Left forelimb (tissue), 1 donor: ENCODE measurements at regions not wholly inside any gene's neighbourhood (a gene's known extent, or its start where the extent isn't known, plus 50 kb on each side); places are given as distances from the start of the nearest gene placed in this dataset.

Experiments
- DNase-seq: peaks from one replicate; pipeline ENCODE4 v3.0.0-alpha.2; 2018; ENCODE audit warnings: low spot score

DNA sequence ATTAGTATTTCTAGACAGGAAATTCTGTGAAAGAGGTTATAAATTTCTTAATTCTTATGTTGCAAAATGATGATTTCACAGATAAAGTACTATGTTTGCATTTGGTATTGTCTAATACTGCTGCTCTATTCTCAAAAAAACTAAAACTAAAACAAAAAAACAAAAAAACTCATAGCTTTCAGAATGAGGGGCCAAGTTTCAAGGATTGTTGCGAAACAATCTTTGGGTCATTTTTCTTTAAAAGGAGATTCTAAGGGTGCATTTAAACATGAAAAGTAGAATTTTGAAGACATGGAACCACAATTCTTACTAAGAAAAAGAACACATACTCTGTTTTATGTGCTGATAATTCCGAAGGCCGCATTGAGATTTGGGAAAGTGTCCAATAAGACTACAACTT lies 645.1 kb downstream of the ADGRL2 start:
- DNase-seq, result no peak

GRCh38 chr1:82445132-82445531 lies 644.4 kb downstream of the ADGRL2 start:
- DNase-seq, result no peak

DNA sequence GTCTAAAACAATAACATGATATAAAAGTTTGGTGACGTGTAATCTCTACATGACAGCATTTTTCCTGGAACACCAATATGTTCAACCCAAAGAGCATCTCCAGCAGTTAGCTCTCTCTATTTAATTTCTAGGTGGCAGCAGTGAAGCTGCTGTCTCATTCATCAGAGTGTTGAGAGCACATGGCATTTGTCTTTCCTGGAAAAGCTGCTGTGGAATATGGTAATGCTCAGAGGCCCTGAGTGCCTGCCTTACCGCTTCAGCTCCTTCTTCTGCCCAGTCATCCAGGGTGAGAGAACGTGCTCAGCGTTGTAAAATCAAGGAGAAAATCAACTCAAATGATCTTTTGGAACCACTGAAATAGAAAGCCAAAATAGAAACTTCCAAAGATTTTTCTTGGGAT lies 640.7 kb downstream of the ADGRL2 start:
- DNase-seq, result no peak

DNA sequence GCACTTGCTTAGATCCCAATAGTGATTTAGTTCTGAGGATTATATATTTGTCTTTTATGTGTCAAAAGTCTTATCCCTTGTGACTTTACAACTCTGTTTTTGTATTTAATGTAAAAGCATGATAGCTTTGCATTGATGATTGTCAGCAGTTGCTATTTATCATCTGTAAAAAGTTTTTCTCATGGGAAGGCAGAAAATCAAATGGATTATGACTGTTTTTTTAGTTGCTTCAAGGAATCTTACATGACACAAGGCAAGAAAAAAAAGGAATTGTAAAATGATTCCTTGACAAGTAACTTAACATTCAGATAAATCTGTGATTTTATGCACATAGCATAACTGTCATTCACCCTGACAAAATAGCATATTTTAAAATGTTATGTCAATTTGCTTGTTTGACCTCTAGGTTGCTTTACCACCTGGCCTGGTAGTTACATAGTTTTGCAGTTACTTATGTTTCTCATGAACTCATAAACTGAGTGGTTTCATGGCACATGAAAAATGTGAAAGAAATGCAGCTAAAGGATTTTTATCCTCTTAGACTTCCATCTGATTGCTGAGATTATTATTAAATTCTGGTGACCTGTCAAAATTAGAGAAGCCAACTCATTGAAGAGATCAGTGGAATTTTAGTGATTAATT lies 622.6 kb downstream of the ADGRL2 start:
- DNase-seq, result no peak

GRCh38 chr1:82421782-82422181 lies 621.0 kb downstream of the ADGRL2 start:
- no peak for DNase-seq

DNA sequence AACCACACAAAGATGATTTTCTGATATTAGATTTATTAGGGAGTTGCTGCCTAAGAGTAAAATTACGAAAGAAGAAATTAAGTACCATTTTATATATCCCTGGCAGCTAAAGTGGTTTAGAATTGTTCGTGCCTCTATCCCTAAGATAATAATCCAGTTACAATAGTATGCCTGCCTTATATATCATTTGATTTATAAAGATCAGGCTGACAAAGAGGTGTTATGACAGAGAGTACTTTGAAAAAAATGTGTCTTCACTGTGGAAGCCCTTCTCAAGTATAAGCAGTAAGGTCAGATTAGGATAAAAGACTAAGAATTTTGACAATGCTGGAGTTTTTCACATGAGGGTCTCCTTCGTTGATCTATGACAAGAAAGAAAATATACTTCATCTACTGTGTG lies 619.9 kb downstream of the ADGRL2 start:
- DNase-seq, result no peak

- DNase-seq, result no peak
Observed at GRCh38 chr1:82411605-82412004, 610.9 kb downstream of the ADGRL2 start.

DNA sequence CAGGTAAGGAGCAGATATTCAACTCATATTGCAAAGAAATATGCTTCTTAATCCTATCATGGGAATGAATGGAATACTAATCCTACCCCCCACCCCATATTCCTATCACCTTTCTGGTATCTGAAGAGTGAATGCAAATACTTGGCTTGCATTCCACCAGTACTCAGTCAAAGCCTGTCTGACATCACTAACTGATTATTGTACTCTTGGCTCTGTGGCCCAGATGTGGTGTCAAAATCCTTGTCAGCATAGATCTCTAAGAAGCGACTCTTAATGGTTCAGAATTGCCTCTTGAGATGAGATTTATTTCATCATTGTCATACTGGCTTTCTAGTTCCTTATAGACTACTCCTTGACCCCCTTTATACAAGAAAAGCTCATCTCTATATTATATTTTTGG lies 604.6 kb downstream of the ADGRL2 start:
- DNase-seq, result no peak

- DNase-seq, result no peak
Observed at GRCh38 chr1:82401116-82401515, 600.4 kb downstream of the ADGRL2 start.

DNA sequence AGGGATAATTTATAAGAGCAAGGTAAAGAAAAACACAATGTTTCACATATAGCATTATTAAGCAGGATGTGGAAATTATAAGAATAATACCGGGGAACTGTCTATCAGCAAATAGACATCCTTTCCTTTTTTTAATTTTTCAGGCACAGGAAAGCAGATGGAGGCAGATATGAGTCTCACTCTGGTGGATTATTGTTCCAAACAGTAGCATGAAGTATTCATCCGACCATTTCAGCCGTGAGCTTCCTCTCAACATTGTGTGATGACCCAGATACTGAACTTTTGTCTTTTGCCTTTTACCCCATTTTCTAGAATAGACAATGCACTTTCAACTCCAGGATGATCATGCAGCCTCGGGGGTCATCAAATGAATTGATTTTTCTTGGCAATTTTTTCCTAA lies 599.8 kb downstream of the ADGRL2 start:
- DNase-seq, result no peak

DNA sequence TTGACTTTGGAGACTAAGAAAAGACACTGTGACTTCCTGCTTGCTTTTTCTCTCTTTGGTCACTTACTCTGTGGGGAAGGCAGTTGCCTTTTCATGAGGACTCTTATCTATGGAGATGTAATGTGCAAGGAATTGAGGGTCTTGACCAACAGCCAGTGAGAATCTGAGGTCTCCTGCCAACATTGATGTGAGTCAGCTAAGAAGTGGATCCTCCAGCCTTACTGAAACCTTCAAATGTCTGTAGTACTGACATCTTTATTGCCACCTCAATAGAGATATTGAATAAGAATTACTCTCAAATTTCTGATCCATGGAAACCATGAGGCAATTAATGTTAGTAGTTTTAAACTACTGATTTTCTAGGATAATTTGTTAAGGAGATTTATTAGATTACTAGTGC lies 598.4 kb downstream of the ADGRL2 start:
- no peak for DNase-seq

DNA sequence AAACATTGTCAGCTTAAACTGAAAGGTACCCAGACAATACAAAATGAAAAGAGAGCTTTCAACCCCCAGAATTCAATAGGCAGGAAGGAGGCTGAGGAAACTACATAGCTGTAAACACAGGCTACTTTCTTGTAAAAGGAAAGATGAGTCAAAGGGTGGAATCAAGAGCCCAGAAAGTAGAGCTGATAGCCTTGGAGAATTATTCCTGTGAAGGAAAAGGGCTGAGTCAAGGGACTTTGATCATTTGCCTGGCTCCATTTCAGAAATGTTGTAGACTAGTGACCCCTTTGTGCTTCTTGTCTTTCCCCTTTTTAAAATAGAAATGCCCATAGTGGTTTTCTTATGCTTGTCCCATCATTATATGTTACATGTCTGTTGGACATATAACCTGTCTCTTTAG lies 597.6 kb downstream of the ADGRL2 start:
- no peak for DNase-seq

- DNase-seq, result no peak
Observed at GRCh38 chr1:82395440-82395839, 594.7 kb downstream of the ADGRL2 start.

DNA sequence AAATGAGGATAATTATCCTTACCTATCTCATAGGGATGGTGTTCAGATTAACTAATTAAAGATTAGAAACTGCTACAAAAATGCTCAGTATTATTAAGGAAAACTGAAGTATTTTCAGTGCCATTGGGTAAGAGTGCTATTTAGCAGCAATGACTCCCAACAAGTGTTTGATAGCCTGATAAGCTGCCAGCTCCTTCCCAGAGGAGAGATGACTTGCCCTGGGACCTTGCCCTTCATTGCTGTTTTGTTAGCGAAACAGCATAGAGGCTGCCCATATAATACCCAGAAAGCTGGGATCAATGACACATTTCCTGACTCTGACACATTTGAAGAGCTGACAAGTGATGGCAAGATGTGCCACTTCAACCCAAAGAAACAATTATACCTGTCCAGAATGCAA lies 592.2 kb downstream of the ADGRL2 start:
- no peak for DNase-seq

DNA sequence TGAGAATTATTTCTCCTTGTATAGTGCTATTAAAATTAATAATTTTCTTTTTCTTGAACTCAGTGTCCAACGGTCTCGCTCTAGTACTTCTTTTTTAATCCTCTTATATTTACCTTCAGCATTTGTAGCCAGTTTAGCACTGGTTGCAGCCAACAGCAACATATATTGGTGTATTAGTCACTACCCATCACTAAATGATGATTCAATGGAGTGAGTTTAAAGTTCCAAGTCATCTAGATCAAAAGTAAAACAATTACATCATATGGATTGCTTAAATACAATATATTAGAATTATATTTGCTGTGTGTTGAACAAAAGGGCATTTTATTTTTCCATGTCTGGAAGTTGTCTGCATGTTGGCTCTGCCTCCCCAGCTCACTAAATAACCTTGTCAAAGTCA lies 591.8 kb downstream of the ADGRL2 start:
- no peak for DNase-seq

DNA sequence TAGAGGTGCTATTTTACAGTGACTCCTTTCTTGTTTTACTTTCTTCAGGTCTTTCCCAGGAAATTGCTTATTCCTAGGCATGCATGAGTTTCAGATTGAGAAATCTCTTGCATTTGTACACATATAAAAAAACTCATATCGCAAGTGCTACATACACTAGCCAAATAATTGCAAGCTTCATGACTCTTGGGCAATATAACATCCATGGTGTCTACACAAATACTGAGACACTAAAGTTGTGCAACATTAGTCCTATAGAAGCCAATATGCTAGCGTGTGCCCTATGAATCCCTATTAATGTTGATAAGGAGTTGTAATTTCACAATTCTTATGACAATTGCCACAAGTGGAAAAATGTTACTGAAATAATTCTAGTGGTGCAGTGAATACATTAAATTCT lies 591.0 kb downstream of the ADGRL2 start:
- DNase-seq, result no peak

GRCh38 chr1:82390627-82391026 lies 589.9 kb downstream of the ADGRL2 start:
- no peak for DNase-seq

GRCh38 chr1:82388679-82389078 lies 587.9 kb downstream of the ADGRL2 start:
- DNase-seq, result no peak

DNA sequence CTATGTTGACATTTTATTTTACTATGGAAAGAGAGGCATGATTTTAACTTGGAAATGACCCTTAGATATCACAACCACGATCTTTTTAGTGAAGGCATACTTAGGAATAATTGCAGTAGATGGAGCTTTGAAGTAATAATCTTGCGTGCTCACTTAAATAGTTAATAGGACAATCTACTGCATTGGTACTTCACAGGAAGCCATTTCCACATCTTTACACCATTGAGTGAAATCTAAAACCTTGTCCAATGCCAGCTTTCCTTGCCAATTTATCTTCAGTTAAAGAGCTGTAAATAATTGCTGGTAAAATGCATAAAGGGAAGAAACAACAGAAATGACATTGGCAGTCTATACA lies 586.3 kb downstream of the ADGRL2 start:
- DNase-seq, result no peak

GRCh38 chr1:82386365-82387011 lies 585.8 kb downstream of the ADGRL2 start:
- DNase-seq, result no peak

DNA sequence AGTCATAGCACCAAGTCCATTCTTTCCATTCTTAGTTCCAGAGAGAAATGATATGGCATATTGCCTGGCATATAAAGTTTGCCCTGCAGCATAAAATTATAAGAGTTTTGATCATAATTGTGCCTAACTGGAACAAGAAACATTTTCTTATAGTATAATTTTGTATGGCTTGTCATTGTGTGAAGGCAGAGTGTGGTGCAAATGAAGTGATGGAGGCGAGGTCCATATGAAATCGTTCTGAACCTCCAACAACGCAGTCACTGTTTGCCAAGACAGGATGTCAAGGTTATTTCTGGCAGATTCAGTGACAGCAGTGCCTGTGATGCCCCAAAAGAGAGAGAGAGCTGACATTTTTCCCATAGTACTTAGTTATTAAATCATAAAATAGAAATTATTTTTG lies 584.0 kb downstream of the ADGRL2 start:
- DNase-seq, result no peak

DNA sequence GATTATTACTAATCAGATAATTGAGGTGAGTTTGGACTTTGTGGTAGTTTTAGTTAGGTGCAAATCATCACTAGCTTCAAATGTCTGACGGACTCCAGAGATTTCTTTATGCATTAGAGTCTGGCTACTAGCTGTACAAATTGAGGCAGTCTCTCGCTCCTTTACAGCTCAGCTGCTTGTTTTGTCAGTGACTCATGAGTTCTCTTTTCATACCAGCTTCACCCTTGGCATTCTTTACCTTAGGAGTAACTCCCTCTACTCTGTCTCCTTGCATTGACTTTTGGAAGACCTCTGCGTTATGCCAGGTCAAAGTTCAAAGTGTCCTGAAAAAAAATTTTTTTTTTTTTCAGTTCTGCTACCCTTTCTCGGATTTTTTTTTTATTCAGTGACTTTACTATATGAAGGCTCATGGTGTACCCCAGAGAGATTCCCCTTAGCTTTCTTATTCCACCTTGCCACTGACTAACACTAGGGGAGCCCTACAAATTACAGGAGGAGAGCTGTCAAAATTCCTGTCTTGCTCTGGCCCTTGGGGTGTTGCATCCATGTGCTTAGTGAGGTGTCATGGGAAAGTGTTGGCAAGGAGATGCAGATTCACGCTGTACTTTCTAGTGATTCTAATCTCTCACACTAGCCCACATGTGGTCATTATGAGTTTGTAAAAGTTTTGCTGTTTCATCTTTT lies 576.6 kb downstream of the ADGRL2 start:
- DNase-seq, result no peak

DNA sequence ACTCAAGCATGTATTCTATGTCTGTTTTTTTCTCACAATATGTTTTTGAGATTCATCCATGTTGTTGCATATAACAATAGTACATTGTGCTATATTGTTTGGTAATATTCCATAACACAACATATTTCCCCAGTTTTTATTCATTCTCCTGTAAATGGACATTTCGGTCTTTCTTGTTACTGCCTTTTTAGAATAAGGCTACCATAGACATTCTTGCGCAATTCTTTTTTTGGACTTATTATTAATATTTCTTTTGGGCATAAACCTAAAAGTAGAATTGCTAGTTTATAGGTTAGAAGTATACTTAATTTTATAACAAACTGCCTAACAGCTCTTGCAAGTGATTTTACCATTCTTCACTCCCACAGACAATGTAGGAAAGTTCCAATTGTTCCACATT lies 573.0 kb downstream of the ADGRL2 start:
- DNase-seq, result no peak
